NCI-H2107 (cell line): ENCODE measurements at regions not wholly inside any gene's neighbourhood (a gene's known extent, or its start where the extent isn't known, plus 50 kb on each side); places are given as distances from the start of the nearest gene placed in this dataset.

Source experiments
- DNase-seq: peaks from one replicate; lab custom pipeline; 2025; lab: John Stamatoyannopoulos, UW

- DNase-seq, result no peak
These were observed 754.9 kb downstream of the SATB2 start for GRCh38 chr2:198702796-198703195.

- DNase-seq, result no peak
These were observed 756.3 kb downstream of the SATB2 start for GRCh38 chr2:198701481-198701880.

GRCh38 chr2:198700319-198700718 is 757.4 kb downstream of the SATB2 start:
- DNase-seq, result peak; percentile 60

- no peak for DNase-seq
These were observed 759.5 kb downstream of the SATB2 start for GRCh38 chr2:198698230-198698629.

- no peak for DNase-seq
These were observed 759.9 kb downstream of the SATB2 start for GRCh38 chr2:198697794-198698193.

GRCh38 chr2:198697218-198697617 is 760.5 kb downstream of the SATB2 start:
- DNase-seq, result no peak

GRCh38 chr2:198695879-198696278 is 761.9 kb downstream of the SATB2 start:
- no peak for DNase-seq

- no peak for DNase-seq
These were observed 764.7 kb downstream of the SATB2 start for GRCh38 chr2:198692907-198693510.

GRCh38 chr2:198691236-198691635 is 766.5 kb downstream of the SATB2 start:
- DNase-seq, result no peak

GRCh38 chr2:198664321-198664720 is 793.4 kb downstream of the SATB2 start:
- no peak for DNase-seq

- no peak for DNase-seq
These were observed 794.8 kb downstream of the SATB2 start for GRCh38 chr2:198662905-198663304.

- no peak for DNase-seq
These were observed 797.2 kb downstream of the SATB2 start for GRCh38 chr2:198660501-198660900.

GRCh38 chr2:198659096-198659870 is 798.5 kb downstream of the SATB2 start:
- DNase-seq, result no peak

- no peak for DNase-seq
These were observed 800.1 kb downstream of the SATB2 start for GRCh38 chr2:198657512-198658121.

GRCh38 chr2:198656869-198657268 is 800.9 kb downstream of the SATB2 start:
- no peak for DNase-seq

GRCh38 chr2:198654646-198655045 is 803.1 kb downstream of the SATB2 start:
- DNase-seq, result no peak

- DNase-seq, result no peak
These were observed 804.4 kb downstream of the SATB2 start for GRCh38 chr2:198653311-198653710.

- DNase-seq, result no peak
These were observed 805.3 kb downstream of the SATB2 start for GRCh38 chr2:198652461-198652860.

- no peak for DNase-seq
These were observed 811.9 kb downstream of the SATB2 start for GRCh38 chr2:198645816-198646215.

GRCh38 chr2:198641161-198641560 is 816.6 kb downstream of the SATB2 start:
- DNase-seq, result no peak

GRCh38 chr2:198640463-198640862 is 817.3 kb downstream of the SATB2 start:
- no peak for DNase-seq

GRCh38 chr2:198639580-198639979 is 818.2 kb downstream of the SATB2 start:
- DNase-seq, result no peak

GRCh38 chr2:198638577-198638976 is 819.2 kb downstream of the SATB2 start:
- DNase-seq, result no peak
